ENCODE measurements at regions not wholly inside any gene's neighbourhood (a gene's known extent, or its start where the extent isn't known, plus 50 kb on each side); places are given as distances from the start of the nearest gene placed in this dataset.

- TF ChIP-seq RAD21 (IDR thresholded peaks at IDR 0.05 in 1 of 2, conservative IDR thresholded peaks at IDR 0.05 in 1 of 2; ENCODE audit: low read depth in 2 of 2, low read length in 2 of 2) = no peak
These were observed 1785.9 kb downstream of the PCDH7 start (continued) for GRCh38 chr4:32506067-32506466.
